ENCODE measurements at regions not wholly inside any gene's neighbourhood (a gene's known extent, or its start where the extent isn't known, plus 50 kb on each side); places are given as distances from the start of the nearest gene placed in this dataset.

DNA sequence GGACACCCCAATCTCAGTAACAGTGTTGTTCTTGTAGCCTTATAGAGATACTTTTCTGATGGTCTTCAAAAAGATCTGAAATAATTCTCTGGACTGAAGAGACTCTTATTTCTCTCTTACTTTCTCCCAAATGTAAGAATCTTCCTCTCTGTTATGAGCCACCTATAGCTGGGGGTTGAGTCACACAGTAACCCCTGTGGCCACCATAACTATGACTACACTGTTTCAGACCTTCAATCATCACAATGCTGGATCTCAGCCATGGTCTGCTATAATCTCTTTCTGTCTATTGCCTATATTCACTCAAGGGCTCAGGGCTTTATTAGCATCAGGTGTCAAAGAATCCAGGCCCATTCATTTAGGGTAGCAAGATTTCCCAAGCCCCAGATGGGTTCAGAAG, 436.9 kb downstream of the KDM5D start:
- Mint-ChIP-seq H3K4me1 (ENCODE audit: low read depth) (no peaks in the 10 kb centered on the region), H3K4me3 (ENCODE audit: low read depth) (no peak overlapping the region)
- DNase-seq (ENCODE audit: low spot score) = no peak

DNA sequence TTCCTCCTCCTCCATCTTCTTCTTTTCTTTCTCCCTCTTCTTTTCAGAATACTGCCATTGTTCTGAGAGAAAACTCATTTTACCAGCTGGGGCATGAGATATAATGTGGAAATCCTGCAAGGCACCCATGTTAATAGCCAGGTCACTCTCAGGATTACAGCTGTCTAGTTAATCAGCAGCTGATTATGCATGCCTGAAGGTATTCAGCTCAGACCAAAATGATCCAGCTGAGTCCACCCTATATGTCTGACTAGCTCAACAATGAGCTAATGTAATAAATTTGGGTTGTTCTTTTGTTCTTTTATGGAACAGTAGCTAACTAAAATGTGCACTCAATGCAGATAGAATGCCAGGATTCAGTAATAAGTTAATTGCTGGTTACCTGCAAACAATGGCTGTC, 441.4 kb downstream of the KDM5D start:
- H3K27ac Mint-ChIP-seq = no peak overlapping the region

More for the DNA sequence above, 436.9 kb downstream of the KDM5D start:
- intact Hi-C loops (cut with micrococcal nuclease) = no loop called here
- peaks cover 3% of the 10 kb centered on the region for H3K27me3 Mint-ChIP-seq (ENCODE audit: low read depth)
- no peak overlapping the region for H3K27ac Mint-ChIP-seq
- no peaks in the 10 kb centered on the region for H3K36me3 Mint-ChIP-seq (ENCODE audit: low read depth)
- H3K9me3 Mint-ChIP-seq = no peaks in the 10 kb centered on the region

DNA sequence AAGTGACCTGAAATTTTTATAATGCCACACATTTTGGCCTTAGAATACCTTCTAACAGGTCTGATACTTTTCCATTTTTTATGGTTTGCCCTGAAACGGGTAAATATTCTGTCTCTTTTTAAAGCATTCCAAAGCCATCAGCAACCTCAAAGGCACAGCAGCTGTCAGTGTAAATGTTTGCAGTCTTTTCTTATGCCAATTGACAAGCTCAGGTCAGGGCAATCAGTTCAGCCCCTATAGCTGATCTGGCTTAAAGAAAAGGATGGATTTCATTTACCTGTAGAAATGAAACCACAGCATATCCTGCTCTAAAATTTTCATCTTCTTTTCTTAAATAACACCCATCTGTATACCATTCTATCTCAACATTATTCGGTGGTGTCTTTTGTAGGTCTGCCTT, 453.6 kb downstream of the KDM5D start:
- no peaks in the 10 kb centered on the region for H3K9me3 Mint-ChIP-seq
- H3K4me3 Mint-ChIP-seq (ENCODE audit: low read depth) = no peak overlapping the region
- intact Hi-C loops (cut with micrococcal nuclease) = no loop called here
- no peaks in the 10 kb centered on the region for H3K36me3 Mint-ChIP-seq (ENCODE audit: low read depth)
- H3K4me1 Mint-ChIP-seq (ENCODE audit: low read depth) = no peaks in the 10 kb centered on the region
- no peak overlapping the region for H3K27ac Mint-ChIP-seq
- no peaks in the 10 kb centered on the region for H3K27me3 Mint-ChIP-seq (ENCODE audit: low read depth)
- DNase-seq (ENCODE audit: low spot score) = no peak

More for the DNA sequence above, 441.4 kb downstream of the KDM5D start:
- no peak for DNase-seq (ENCODE audit: low spot score)
- no peaks in the 10 kb centered on the region for H3K36me3 Mint-ChIP-seq (ENCODE audit: low read depth)
- H3K27me3 Mint-ChIP-seq (ENCODE audit: low read depth) = peaks cover 3% of the 10 kb centered on the region
- no peak overlapping the region for H3K4me3 Mint-ChIP-seq (ENCODE audit: low read depth)
- H3K9me3 Mint-ChIP-seq = no peaks in the 10 kb centered on the region
- no peaks in the 10 kb centered on the region for H3K4me1 Mint-ChIP-seq (ENCODE audit: low read depth)
- intact Hi-C loops (cut with micrococcal nuclease) = no loop called here

DNA sequence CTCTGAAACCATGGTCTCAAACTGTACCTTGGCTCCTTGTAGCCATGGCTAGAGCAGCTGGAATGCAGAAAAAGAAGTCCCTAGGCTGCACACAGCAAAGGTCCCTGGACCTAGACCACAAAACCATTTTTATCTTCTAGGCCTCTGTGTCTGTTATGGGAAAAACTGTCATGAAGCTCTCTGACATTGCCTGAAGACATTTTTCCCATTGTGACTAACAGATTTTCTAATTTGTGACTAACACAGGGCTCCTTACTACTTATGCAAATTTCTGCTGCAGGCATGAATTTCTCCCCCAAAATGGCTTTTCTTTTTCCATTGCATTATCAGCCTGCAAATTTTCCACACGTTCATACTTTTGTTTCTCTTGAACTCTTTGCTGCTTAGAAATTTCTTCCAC, 470.4 kb downstream of the KDM5D start:
- no peaks in the 10 kb centered on the region for H3K9me3 Mint-ChIP-seq
- no peak for DNase-seq (ENCODE audit: low spot score)
- no peaks in the 10 kb centered on the region for H3K4me1 Mint-ChIP-seq (ENCODE audit: low read depth)
- H3K4me3 Mint-ChIP-seq (ENCODE audit: low read depth) = no peak overlapping the region
- intact Hi-C loops (cut with micrococcal nuclease) = no loop called here
- no peak overlapping the region for H3K27ac Mint-ChIP-seq
- no peaks in the 10 kb centered on the region for H3K27me3 Mint-ChIP-seq (ENCODE audit: low read depth)
- no peaks in the 10 kb centered on the region for H3K36me3 Mint-ChIP-seq (ENCODE audit: low read depth)

DNA sequence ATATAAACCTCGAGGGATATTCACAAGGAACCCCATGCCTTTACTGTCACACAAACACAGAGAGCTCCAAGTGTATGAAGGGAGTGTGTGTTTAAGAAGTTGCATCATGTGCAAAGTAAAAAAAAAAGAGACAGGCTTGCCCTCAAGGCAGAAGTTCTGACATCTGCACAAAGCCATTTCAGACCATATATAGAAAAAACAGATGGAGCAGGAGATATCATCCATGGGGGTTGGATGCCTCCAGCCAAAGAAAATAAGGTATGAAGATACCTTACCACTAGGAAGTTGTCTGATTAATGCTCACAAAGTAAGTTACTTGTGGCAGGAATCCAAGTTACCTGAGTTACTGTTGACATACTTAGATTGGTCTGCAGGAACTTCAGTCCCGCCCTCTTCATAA, 476.2 kb downstream of the KDM5D start:
- Mint-ChIP-seq H3K27me3 (ENCODE audit: low read depth) (no peaks in the 10 kb centered on the region), H3K9me3 (no peaks in the 10 kb centered on the region), H3K27ac (no peak overlapping the region), H3K36me3 (ENCODE audit: low read depth) (no peaks in the 10 kb centered on the region), H3K4me1 (ENCODE audit: low read depth) (no peaks in the 10 kb centered on the region), H3K4me3 (ENCODE audit: low read depth) (no peak overlapping the region)
- no peak for DNase-seq (ENCODE audit: low spot score)
- intact Hi-C loops (cut with micrococcal nuclease) = no loop called here

DNA sequence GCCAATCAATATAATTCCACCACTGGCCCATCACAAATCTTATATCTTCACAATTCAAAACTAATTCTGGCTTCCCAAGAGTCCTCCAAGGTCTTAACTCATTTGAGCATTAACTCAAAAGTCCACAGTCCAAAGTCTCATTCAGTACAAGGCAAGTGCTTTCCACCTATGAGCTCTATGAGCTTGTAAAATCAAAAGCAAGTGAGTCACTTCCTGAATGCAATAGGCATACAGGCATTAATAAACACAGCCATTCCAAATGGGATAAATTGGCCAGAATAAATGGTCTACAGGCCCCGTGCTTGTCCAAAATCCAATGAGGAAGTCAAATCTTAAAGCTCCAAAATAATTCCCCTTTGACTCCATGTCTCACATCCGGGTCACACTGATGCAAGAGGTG, 479.1 kb downstream of the KDM5D start:
- H3K27ac Mint-ChIP-seq = no peak overlapping the region
- no peak for DNase-seq (ENCODE audit: low spot score)
- no peaks in the 10 kb centered on the region for H3K4me1 Mint-ChIP-seq (ENCODE audit: low read depth)
- no peaks in the 10 kb centered on the region for H3K36me3 Mint-ChIP-seq (ENCODE audit: low read depth)
- intact Hi-C loops (cut with micrococcal nuclease) = no loop called here
- no peak overlapping the region for H3K4me3 Mint-ChIP-seq (ENCODE audit: low read depth)
- H3K27me3 Mint-ChIP-seq (ENCODE audit: low read depth) = no peaks in the 10 kb centered on the region
- no peaks in the 10 kb centered on the region for H3K9me3 Mint-ChIP-seq

DNA sequence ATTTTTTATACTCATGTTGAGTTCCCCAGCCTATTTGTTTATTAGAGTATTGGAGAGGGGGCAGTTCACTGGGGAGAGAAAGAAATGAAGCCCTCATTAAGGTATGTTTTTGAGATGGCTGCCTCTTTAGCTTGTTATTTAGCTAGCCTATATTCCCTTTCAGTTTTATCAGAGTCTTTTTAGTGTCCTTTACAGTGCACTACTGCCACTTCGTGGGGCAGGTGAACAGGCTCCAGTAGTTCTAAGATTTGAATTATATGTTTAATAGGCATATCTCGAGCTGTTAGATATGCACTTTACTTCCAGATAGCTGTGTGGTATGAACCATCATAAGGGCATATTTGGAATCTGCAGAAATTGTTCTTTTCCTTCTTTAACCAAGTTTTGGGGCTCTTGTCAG, 482.2 kb downstream of the KDM5D start:
- H3K4me1 Mint-ChIP-seq (ENCODE audit: low read depth) = no peaks in the 10 kb centered on the region
- H3K36me3 Mint-ChIP-seq (ENCODE audit: low read depth) = no peaks in the 10 kb centered on the region
- H3K4me3 Mint-ChIP-seq (ENCODE audit: low read depth) = no peak overlapping the region
- H3K27ac Mint-ChIP-seq = no peak overlapping the region
- intact Hi-C loops (cut with micrococcal nuclease) = no loop called here
- H3K9me3 Mint-ChIP-seq = no peaks in the 10 kb centered on the region
- DNase-seq (ENCODE audit: low spot score) = no peak
- H3K27me3 Mint-ChIP-seq (ENCODE audit: low read depth) = no peaks in the 10 kb centered on the region

DNA sequence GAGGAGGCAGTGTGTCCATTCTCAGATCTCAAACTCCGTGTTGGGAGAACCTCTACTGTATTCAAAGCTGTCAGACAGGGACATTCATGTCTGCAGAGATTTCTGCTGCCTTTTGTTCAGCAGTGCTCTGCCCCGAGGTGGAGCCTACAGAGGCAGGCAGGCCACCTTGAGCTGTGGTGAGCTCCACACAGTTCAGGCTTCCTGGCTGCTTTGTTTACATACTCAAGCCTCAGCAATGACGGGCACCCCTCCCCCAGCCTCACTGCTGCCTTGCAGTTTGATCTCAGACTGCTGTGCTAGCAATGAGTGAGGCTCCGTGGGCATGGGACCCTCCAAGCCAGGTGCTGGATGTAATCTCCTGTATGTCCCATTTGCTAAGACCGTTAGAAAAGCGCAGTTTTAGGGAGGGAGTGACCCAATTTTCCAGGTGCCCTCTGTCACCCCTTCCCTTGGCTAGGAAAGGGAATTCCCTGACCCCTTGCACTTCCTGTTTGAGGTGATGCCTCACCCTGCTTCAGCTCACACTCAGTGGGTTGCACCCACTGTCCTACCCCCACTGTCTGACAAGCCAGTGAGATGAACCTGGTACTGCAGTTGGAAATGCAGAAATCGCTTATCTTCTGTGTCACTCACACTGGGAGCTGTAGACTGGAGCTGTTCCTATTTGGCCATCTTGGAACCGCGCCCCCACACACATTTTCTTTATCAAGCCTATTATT, 458.9 kb upstream of the HSFY2 start:
- no peak overlapping the region for H3K27ac Mint-ChIP-seq

DNA sequence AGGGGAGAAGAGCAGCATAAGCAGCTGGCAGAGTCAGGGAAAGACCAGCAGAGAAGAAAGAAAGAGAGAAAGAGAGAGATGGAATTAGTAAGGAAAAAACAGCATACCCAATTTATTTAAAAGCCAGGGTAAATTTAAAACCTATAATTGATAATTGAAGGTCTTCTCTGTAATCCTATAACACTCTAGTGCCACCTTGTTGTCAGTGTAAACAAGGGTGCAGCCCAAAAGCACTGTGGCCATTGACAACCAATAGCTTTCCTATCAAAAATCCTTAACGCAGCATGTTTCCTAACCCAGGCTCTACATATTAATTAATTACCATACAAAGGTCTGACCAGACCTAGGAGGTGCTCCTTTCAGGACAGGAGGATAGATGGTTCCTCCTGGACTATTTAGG, 447.2 kb upstream of the HSFY2 start:
- Mint-ChIP-seq H3K4me1 (ENCODE audit: low read depth) (no peaks in the 10 kb centered on the region), H3K9me3 (no peaks in the 10 kb centered on the region), H3K4me3 (ENCODE audit: low read depth) (no peak overlapping the region), H3K27me3 (ENCODE audit: low read depth) (no peaks in the 10 kb centered on the region), H3K27ac (no peak overlapping the region), H3K36me3 (ENCODE audit: low read depth) (no peaks in the 10 kb centered on the region)
- DNase-seq (ENCODE audit: low spot score) = no peak
- intact Hi-C loops (cut with micrococcal nuclease) = no loop called here

More for the DNA sequence above, 458.9 kb upstream of the HSFY2 start:
- Mint-ChIP-seq H3K9me3 (no peaks in the 10 kb centered on the region), H3K36me3 (ENCODE audit: low read depth) (no peaks in the 10 kb centered on the region), H3K4me1 (ENCODE audit: low read depth) (no peaks in the 10 kb centered on the region), H3K4me3 (ENCODE audit: low read depth) (no peak overlapping the region), H3K27me3 (ENCODE audit: low read depth) (no peaks in the 10 kb centered on the region)
- DNase-seq (ENCODE audit: low spot score) = peak; percentile 9
- intact Hi-C loops (cut with micrococcal nuclease) = no loop called here

DNA sequence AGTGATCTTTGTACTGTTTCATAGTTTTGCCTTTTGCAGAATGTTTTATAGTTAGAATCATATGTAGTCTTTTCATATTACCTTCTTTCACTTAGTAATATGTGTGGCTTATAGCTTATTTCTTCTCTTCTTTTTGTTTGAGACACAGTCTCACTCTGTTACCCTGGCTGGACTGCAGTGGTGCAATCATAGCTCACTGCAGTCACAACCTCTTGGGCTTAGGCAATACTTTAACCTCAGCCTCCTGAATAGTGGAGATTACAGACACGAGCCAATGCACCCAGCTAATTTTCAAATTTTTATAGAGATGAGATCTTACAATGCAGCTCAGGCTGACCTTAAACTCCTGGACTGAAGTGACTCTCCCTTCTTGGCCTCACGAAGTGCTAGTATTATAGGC, 435.4 kb upstream of the HSFY2 start:
- H3K27ac Mint-ChIP-seq = no peak overlapping the region
- H3K27me3 Mint-ChIP-seq (ENCODE audit: low read depth) = no peaks in the 10 kb centered on the region
- H3K9me3 Mint-ChIP-seq = no peaks in the 10 kb centered on the region

DNA sequence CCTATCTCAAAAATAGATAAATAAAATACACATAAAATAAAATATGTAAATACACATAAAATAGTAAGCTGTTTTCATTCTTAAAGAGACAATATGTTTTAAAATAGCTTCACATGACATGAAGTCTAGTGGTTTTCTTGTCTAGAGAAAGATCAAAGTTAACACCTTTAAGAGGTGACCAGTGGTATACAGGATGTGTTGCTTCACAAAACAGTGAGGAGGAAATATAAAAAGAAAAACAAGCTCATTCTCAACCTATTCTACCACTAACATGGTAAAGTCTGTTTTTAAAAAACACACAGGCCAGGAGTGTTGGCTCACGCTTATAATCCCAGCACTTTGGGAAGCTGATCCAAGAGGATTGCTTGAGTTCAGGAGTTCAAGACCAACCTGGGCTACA, 433.5 kb upstream of the HSFY2 start:
- intact Hi-C loops (cut with micrococcal nuclease) = no loop called here
- H3K27ac Mint-ChIP-seq = no peak overlapping the region
- H3K36me3 Mint-ChIP-seq (ENCODE audit: low read depth) = no peaks in the 10 kb centered on the region
- no peaks in the 10 kb centered on the region for H3K4me1 Mint-ChIP-seq (ENCODE audit: low read depth)
- no peaks in the 10 kb centered on the region for H3K9me3 Mint-ChIP-seq
- no peaks in the 10 kb centered on the region for H3K27me3 Mint-ChIP-seq (ENCODE audit: low read depth)
- DNase-seq (ENCODE audit: low spot score) = no peak
- no peak overlapping the region for H3K4me3 Mint-ChIP-seq (ENCODE audit: low read depth)

More for the DNA sequence above, 435.4 kb upstream of the HSFY2 start:
- no peaks in the 10 kb centered on the region for H3K4me1 Mint-ChIP-seq (ENCODE audit: low read depth)
- intact Hi-C loops (cut with micrococcal nuclease) = no loop called here
- DNase-seq (ENCODE audit: low spot score) = no peak
- no peak overlapping the region for H3K4me3 Mint-ChIP-seq (ENCODE audit: low read depth)
- no peaks in the 10 kb centered on the region for H3K36me3 Mint-ChIP-seq (ENCODE audit: low read depth)

DNA sequence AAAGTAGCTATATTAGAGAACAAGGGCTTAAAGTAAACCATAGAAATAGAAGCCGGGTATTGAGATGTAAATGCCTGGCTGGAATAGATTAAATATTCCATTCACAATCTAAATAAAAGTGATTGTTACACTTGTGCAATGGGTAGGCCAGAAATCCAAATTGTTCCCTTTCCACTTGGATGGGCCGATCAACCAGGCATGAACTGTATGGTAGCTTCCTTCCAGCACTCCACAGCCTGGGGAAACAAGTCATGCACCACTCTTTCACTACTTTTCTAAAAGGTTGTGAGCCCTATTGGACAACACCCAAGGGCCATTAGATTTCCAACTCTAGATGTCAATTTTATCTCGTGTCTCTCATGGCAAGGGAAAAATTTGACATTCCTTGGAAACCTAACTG, 407.3 kb upstream of the HSFY2 start:
- no peaks in the 10 kb centered on the region for H3K27me3 Mint-ChIP-seq (ENCODE audit: low read depth)
- H3K36me3 Mint-ChIP-seq (ENCODE audit: low read depth) = no peaks in the 10 kb centered on the region
- no peak overlapping the region for H3K4me3 Mint-ChIP-seq (ENCODE audit: low read depth)
- intact Hi-C loops (cut with micrococcal nuclease) = no loop called here
- DNase-seq (ENCODE audit: low spot score) = no peak
- no peaks in the 10 kb centered on the region for H3K4me1 Mint-ChIP-seq (ENCODE audit: low read depth)
- H3K27ac Mint-ChIP-seq = no peak overlapping the region
- peaks cover 6% of the 10 kb centered on the region for H3K9me3 Mint-ChIP-seq

DNA sequence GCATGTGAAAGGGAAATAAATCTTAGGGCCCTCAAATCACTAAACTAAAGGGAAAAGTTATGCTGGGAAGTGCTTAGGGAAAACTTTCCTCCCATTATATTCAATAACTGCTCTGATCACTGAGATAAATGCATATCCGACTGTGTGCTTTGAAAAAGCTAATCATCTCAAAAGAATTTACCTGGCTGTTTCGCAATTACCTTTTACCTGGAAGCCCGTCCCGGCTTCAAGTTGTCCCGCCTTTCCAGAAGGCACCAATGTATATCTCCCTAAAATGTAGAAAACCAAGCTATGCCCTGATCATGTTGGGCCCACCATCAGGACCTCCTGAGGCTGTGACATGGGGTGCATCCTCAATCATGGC, 394.6 kb upstream of the HSFY2 start:
- no peak for DNase-seq (ENCODE audit: low spot score)
- intact Hi-C loops (cut with micrococcal nuclease) = no loop called here
- Mint-ChIP-seq H3K36me3 (ENCODE audit: low read depth) (no peaks in the 10 kb centered on the region), H3K27me3 (ENCODE audit: low read depth) (no peaks in the 10 kb centered on the region), H3K27ac (no peak overlapping the region), H3K4me1 (ENCODE audit: low read depth) (no peaks in the 10 kb centered on the region), H3K4me3 (ENCODE audit: low read depth) (no peak overlapping the region), H3K9me3 (no peaks in the 10 kb centered on the region)
